GM12873 (cell line): ENCODE measurements at regions not wholly inside any gene's neighbourhood (a gene's known extent, or its start where the extent isn't known, plus 50 kb on each side); places are given as distances from the start of the nearest gene placed in this dataset.

Experiments used
- TF ChIP-seq, protein P1 (sequence below): IDR thresholded peaks from 2 replicates; pipeline ENCODE4 v1.5.1; 2012; ENCODE audit warnings: low read depth, mild to moderate bottlenecking, moderate library complexity, low read length, control low read depth; ENCODE audit not compliant: insufficient read depth; ENCODE audit errors: missing control alignments

DNA sequence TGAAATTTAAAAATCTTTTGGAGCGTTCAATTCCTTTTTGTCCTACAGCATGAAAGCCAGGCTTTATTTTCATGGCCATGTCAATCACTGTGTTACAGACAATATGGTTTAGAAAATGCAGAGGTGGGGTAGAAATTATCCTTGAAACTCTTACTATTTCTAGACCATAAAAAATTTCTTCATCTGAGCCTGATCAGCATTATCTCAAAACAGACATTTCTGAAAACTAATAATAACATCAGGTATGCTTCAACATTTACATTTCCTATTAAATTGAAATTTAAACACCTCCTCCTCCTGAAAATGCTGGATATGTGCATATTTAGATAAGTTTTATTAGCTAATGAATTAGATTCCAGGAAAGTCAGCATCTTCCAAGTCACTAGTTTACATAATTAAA lies 570.6 kb downstream of the RIT2 start:
- TF ChIP-seq, protein P1, sequence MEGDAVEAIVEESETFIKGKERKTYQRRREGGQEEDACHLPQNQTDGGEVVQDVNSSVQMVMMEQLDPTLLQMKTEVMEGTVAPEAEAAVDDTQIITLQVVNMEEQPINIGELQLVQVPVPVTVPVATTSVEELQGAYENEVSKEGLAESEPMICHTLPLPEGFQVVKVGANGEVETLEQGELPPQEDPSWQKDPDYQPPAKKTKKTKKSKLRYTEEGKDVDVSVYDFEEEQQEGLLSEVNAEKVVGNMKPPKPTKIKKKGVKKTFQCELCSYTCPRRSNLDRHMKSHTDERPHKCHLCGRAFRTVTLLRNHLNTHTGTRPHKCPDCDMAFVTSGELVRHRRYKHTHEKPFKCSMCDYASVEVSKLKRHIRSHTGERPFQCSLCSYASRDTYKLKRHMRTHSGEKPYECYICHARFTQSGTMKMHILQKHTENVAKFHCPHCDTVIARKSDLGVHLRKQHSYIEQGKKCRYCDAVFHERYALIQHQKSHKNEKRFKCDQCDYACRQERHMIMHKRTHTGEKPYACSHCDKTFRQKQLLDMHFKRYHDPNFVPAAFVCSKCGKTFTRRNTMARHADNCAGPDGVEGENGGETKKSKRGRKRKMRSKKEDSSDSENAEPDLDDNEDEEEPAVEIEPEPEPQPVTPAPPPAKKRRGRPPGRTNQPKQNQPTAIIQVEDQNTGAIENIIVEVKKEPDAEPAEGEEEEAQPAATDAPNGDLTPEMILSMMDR = no peak

DNA sequence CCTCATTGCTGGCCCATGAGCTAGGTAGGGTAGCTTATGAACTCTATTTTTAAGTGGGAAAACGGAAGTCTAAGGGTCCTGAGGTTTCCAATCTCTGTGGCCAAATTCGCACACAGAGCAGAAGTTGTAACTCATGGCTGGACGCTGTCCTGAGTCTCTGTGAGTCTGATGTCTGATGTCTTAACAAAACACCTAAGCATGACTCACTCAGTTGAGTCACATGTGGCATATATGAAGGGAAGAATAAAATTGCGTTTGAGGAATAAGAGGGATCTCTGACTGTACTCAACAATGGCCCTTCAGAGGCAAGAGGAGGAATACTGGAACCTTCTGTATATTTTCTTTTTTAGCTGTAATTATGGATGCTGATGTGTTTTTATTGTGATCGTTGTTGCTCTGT lies 569.7 kb downstream of the RIT2 start:
- TF ChIP-seq, protein P1 = no peak

DNA sequence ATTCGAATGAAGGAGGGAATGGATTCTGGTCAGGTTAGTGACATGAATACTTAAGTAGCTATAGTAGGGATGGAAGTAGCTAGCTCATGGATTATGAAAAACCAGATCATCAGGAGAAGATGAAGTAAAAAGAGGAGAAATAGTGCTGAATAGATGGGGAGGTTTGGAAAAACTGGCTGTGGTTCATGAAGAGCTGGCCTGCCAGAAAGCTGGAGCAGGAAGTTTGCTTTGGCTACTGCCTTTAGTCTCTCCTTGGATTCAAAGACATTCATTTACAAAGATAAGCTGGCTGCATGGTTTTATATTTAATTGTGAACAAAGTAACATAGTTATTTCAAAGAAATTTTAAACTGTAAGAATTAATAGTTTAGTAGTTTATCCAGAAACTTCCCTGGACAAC lies 567.0 kb downstream of the RIT2 start:
- TF ChIP-seq, protein P1 = no peak

DNA sequence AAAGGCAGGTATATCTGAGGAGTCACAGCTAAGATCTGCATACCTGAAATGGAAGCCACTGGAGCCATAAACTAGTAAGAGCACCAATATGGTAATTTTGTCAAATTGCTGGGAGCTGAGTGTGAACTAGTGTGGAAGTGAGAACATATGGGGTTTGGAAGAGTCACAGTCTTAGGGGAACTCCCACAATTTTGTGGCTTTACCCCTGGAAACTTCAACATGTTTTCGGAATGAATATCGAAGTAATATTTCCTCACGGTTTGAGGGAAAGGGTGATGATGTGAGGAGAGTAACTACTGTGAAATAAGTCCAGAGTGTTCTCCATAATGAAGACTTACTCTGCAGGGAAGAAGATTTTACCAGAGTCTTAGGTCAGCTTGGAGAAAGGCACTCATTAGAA lies 565.9 kb downstream of the RIT2 start:
- TF ChIP-seq, protein P1 = no peak

DNA sequence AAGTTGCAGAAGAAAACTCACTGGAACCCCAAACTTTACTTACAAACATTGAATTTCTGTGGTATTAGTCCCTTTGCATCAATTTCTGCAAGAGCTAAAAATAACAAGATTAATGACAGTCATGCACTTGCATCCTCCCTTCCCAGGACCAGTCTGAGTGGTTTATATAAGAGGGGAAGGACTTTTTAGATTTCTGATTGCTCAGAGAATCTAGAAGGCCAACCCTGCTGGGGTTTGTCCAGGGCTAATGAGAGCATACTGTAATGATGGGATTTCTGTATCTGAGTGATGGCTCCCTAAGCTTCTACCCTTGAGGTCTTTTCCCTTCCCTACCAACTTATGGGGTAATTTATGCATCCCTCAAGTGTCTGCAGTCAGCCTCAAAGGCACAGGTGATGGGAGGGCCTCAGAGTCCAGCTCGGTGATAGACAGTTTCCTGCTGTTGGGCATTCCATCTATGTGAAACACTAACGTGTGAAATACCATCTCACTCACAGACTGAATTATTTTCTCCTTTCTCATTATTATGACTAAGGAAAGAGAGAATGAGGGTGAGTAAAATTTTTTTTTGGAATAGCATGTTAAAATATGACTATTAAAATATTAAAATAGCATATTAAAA lies 556.3 kb downstream of the RIT2 start:
- TF ChIP-seq, protein P1 = no peak

DNA sequence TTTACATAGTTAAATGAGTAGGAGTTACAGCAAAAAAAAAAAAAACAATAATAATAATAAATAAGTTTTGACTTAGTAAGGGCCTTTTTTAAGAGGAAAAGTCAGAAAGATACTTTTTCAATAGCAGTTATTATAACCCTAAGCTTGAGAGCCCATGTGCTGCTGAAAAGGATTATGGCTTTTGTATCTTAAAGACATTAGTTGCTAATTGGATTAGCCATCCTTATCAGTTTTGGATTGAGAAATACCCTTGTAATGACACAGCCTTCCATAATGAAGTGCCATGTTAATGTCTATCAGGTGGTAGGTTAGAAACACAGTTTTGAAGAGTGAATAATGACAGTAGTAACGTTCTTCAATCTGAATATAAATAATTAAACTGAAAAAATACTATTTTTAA lies 554.0 kb downstream of the RIT2 start:
- TF ChIP-seq, protein P1 = no peak

DNA sequence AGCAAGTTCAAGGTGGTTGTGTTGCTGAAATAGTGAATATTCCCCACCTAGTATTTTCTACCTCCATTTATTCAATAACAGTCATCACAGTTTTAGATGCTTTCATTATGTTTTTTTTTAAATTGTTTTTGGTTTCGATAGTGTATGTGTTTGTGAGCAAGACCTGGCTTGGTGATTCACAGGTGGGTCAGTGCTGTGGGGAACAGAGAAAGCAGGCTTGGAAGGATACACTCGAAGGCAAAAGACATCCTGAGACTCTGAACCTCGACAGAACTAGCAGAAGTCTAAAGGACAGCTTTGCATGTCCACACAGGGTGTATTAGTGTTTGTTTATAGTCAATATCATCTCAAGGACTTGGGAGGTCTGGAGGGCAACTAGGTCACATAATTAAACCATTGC lies 551.5 kb downstream of the RIT2 start:
- TF ChIP-seq, protein P1 = no peak

DNA sequence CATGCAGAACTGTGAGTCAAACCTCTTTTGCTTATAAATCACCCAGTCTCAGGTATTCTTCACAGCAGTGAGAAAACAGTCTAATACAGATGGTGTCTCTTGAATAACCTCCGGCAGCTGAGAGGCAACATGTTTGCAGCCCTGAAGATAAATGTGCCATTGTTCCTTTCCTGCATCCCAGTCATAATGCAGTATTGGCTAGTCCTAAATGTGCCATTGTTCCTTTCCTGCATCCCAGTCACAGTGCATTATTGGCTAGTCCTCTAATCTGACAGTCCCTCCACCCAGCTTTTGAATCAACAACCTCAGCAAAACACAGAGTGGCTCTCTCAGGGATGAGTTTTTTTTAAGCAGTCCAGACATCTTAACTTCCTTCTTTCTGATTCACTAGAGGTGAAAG lies 550.7 kb downstream of the RIT2 start:
- TF ChIP-seq, protein P1 = no peak
